Fibroblast of lung (primary cell): ENCODE measurements at regions not wholly inside any gene's neighbourhood (a gene's known extent, or its start where the extent isn't known, plus 50 kb on each side); places are given as distances from the start of the nearest gene placed in this dataset.

ENCODE experiments used
- CTCF ChIP-seq, 2 donors: IDR thresholded peaks in 1 of 2; conservative IDR thresholded peaks in 1 of 2; 1 replicate in 1 of 2; 2 replicates in 1 of 2; pipeline ENCODE4 v1.5.1; 2011 to 2012; ENCODE audit warnings: low read length in 2 of 2, control low read depth in 1 of 2, inconsistent platforms in 1 of 2, low read depth in 1 of 2, mild to moderate bottlenecking in 1 of 2
- EZH2 ChIP-seq: IDR thresholded peaks from 2 replicates; pipeline ENCODE4 v1.5.1; 2012; ENCODE audit warnings: low read length, control low read depth, mild to moderate bottlenecking; ENCODE audit errors: missing control alignments

GRCh38 chrX:40278340-40279090 lies 180.8 kb upstream of the BCOR start:
- TF ChIP-seq CTCF (conservative IDR thresholded peaks at IDR 0.05 in 1 of 2, IDR thresholded peaks at IDR 0.05 in 1 of 2; ENCODE audit: low read depth in 1 of 2, low read length in 2 of 2) (no peak), EZH2 (no peak)
